ENCODE measurements at regions not wholly inside any gene's neighbourhood (a gene's known extent, or its start where the extent isn't known, plus 50 kb on each side); places are given as distances from the start of the nearest gene placed in this dataset.
A peak's percentile ranks its signal among the peaks of the same experiment; 100 is the strongest.

DNA sequence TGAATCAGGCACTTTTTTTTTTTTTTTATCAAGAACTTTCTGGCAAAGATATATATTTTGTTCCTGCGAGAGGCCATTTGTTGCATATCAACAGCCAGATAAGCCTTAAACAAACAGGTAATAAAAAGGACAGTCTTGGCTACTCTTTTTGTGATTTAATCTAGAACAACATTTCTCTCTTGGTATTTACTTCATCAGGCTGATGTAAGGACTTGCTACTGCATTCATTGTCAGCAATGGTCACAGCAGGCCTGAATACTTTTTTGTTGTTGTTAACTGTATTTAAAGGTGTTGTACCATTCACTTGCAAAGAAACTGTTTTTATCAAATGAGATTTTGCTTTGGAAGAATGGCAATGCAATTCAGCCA, 683.8 kb downstream of the IRS1 start:
- Histone ChIP-seq H3K4me2 (peak overlapping the region; percentile 85), H3K27ac (peak overlapping the region; percentile 86 to 90), H3K4me3 (no peak overlapping the region), H3K9me3 (0 out of 3 replicates have a peak, but pooled peaks cover 4% of the 10 kb centered on the region), H3K4me1 (peaks cover 57% of the 10 kb centered on the region)
- ATAC-seq (no peak; a peak in 1 of 6 replicates), FAIRE-seq (no peak), DNase-seq (ENCODE audit: low read depth in 1 of 2, low spot score in 1 of 2) (peak in 1 of 2 experiments; percentile 70)
- 3% methylated on average over 1 of the region's 1 CpG for WGBS (ENCODE audit: missing lambda C conversion rate)
- ChIA-PET CTCF (interaction anchor here (1.2 to 1.6 kb wide), 2 partner anchors 227 to 684 kb away, joined by 3 to 5 read pairs; no protein-coding TSS in a partner anchor), POLR2A (interaction anchor here (0.9 to 1.7 kb wide), 5 partner anchors 69 to 686 kb away, joined by 3 to 7 read pairs (median 4); no protein-coding TSS in a partner anchor)
- no peak for TF ChIP-seq HOXB13 (CRISPR knock-in tag; IDR thresholded peaks at IDR 0.05; ENCODE audit: low read depth)
- TF ChIP-seq, protein P1, sequence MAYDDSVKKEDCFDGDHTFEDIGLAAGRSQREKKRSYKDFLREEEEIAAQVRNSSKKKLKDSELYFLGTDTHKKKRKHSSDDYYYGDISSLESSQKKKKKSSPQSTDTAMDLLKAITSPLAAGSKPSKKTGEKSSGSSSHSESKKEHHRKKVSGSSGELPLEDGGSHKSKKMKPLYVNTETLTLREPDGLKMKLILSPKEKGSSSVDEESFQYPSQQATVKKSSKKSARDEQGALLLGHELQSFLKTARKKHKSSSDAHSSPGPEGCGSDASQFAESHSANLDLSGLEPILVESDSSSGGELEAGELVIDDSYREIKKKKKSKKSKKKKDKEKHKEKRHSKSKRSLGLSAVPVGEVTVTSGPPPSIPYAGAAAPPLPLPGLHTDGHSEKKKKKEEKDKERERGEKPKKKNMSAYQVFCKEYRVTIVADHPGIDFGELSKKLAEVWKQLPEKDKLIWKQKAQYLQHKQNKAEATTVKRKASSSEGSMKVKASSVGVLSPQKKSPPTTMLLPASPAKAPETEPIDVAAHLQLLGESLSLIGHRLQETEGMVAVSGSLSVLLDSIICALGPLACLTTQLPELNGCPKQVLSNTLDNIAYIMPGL (CRISPR knock-in tag; IDR thresholded peaks at IDR 0.05; ENCODE audit: borderline replicate concordance) = no peak
- TF ChIP-seq, protein P2, sequence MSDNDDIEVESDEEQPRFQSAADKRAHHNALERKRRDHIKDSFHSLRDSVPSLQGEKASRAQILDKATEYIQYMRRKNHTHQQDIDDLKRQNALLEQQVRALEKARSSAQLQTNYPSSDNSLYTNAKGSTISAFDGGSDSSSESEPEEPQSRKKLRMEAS (IDR thresholded peaks at IDR 0.05) = peak; percentile 26; the same call in 1 of the 2 replicates
- TF ChIP-seq PHF8 (IDR thresholded peaks at IDR 0.05; ENCODE audit: borderline replicate concordance, low read depth) = no peak
- TF ChIP-seq RAD21 (conservative IDR thresholded peaks at IDR 0.05 in 1 of 2, IDR thresholded peaks at IDR 0.05 in 1 of 2) = peak in 1 of 2 experiments; percentile 21; a peak in 1 of 5 replicates
- peak; percentile 40 to 42; a peak in 1 of 5 replicates for TF ChIP-seq EP300 (IDR thresholded peaks at IDR 0.05)
- TF ChIP-seq, protein P3, sequence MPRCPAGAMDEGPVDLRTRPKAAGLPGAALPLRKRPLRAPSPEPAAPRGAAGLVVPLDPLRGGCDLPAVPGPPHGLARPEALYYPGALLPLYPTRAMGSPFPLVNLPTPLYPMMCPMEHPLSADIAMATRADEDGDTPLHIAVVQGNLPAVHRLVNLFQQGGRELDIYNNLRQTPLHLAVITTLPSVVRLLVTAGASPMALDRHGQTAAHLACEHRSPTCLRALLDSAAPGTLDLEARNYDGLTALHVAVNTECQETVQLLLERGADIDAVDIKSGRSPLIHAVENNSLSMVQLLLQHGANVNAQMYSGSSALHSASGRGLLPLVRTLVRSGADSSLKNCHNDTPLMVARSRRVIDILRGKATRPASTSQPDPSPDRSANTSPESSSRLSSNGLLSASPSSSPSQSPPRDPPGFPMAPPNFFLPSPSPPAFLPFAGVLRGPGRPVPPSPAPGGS (IDR thresholded peaks at IDR 0.05) = peak; percentile 53; the same call in 1 of the 3 replicates
- peak; percentile 91 for TF ChIP-seq GATA3 (IDR thresholded peaks at IDR 0.05; ENCODE audit: borderline replicate concordance)
- no peak for TF ChIP-seq ZC3H11A (IDR thresholded peaks at IDR 0.05)
- TF ChIP-seq TFCP2L1 (CRISPR knock-in tag; IDR thresholded peaks at IDR 0.05) = no peak
- TF ChIP-seq CEBPB (IDR thresholded peaks at IDR 0.05) = peak; percentile 59 to 64; a peak in 3 of 4 replicates
- no peak for TF ChIP-seq FOSL2 (IDR thresholded peaks at IDR 0.05)
- TF ChIP-seq FOSL2 (CRISPR knock-in tag; IDR thresholded peaks at IDR 0.05) = peak; percentile 53
- TF ChIP-seq SMC3 (IDR thresholded peaks at IDR 0.05) = peak; percentile 31
- TF ChIP-seq, protein P4, sequence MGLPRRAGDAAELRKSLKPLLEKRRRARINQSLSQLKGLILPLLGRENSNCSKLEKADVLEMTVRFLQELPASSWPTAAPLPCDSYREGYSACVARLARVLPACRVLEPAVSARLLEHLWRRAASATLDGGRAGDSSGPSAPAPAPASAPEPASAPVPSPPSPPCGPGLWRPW (IDR thresholded peaks at IDR 0.05) = peak; percentile 41; the same call in 1 of the 2 replicates
- TF ChIP-seq HDAC2 (IDR thresholded peaks at IDR 0.05) = no peak
- no peak for TF ChIP-seq TP53 (CRISPR knock-in tag; IDR thresholded peaks at IDR 0.05)
- TF ChIP-seq MYC (IDR thresholded peaks at IDR 0.05; ENCODE audit: borderline replicate concordance, low read length) = no peak
- TF ChIP-seq NPAS2 (CRISPR knock-in tag; IDR thresholded peaks at IDR 0.05; ENCODE audit: borderline replicate concordance) = no peak
- no peak for TF ChIP-seq RFX5 (IDR thresholded peaks at IDR 0.05)

GRCh38 chr2:226115102-226115831, 684.4 kb downstream of the IRS1 start:
- Histone ChIP-seq H3K9me3 (0 out of 3 replicates have a peak, but pooled peaks cover 3% of the 10 kb centered on the region), H3K4me1 (peaks cover 57% of the 10 kb centered on the region), H3K27ac (peak overlapping the region; percentile 86 to 90), H3K4me2 (peak overlapping the region; percentile 85), H3K4me3 (no peak overlapping the region)
- FAIRE-seq = peak; percentile 90
- 2% methylated on average over 3 of the region's 3 CpGs for WGBS (ENCODE audit: missing lambda C conversion rate)
- CTCF ChIA-PET = interaction anchor here (0.7 to 1.6 kb wide), 5 partner anchors 73 to 685 kb away, joined by 3 to 5 read pairs (median 3); no protein-coding TSS in a partner anchor
- ATAC-seq = peak; percentile 75 to 86
- DNase-seq (ENCODE audit: low read depth in 1 of 2, low spot score in 1 of 2) = peak; percentile 51 to 92
- POLR2A ChIA-PET = interaction anchor here (0.9 to 1.7 kb wide), 6 partner anchors 70 to 687 kb away, joined by 3 to 13 read pairs (median 4); no protein-coding TSS in a partner anchor
- TF ChIP-seq POLR2A (IDR thresholded peaks at IDR 0.05; ENCODE audit: low read length) (no peak), NFE2L2 (conservative IDR thresholded peaks at IDR 0.05; ENCODE audit: low read length) (no peak), POLR2AphosphoS2 (conservative IDR thresholded peaks at IDR 0.05; ENCODE audit: low read length) (no peak), ZFP36 (IDR thresholded peaks at IDR 0.05; ENCODE audit: borderline replicate concordance, partially characterized antibody) (no peak), RCOR1 (IDR thresholded peaks at IDR 0.05; ENCODE audit: low read depth, low read length) (no peak), BHLHE40 (IDR thresholded peaks at IDR 0.05; ENCODE audit: low read depth, low read length) (no peak), SMC3 (IDR thresholded peaks at IDR 0.05) (peak; percentile 65; the same call in 2 of the 3 replicates), PHF8 (IDR thresholded peaks at IDR 0.05; ENCODE audit: borderline replicate concordance, low read depth) (no peak), CEBPB (IDR thresholded peaks at IDR 0.05) (peak; percentile 75 to 91), E2F6 (IDR thresholded peaks at IDR 0.05; ENCODE audit: borderline replicate concordance, low read depth) (no peak), GATA3 (IDR thresholded peaks at IDR 0.05; ENCODE audit: borderline replicate concordance) (peak; percentile 100), EP300 (IDR thresholded peaks at IDR 0.05) (peak; percentile 94 to 95; a peak in 4 of 5 replicates), SREBF2 (IDR thresholded peaks at IDR 0.05) (no peak), NR3C1 (IDR thresholded peaks at IDR 0.05) (no peak)
- TF ChIP-seq, protein P5, sequence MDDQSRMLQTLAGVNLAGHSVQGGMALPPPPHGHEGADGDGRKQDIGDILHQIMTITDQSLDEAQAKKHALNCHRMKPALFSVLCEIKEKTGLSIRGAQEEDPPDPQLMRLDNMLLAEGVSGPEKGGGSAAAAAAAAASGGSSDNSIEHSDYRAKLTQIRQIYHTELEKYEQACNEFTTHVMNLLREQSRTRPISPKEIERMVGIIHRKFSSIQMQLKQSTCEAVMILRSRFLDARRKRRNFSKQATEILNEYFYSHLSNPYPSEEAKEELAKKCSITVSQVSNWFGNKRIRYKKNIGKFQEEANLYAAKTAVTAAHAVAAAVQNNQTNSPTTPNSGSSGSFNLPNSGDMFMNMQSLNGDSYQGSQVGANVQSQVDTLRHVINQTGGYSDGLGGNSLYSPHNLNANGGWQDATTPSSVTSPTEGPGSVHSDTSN (IDR thresholded peaks at IDR 0.05) = peak; percentile 85
- TF ChIP-seq, protein P4 (IDR thresholded peaks at IDR 0.05) = peak; percentile 62

Measured in A549 (cell line).